OCI-LY1 (cell line): ENCODE measurements at regions not wholly inside any gene's neighbourhood (a gene's known extent, or its start where the extent isn't known, plus 50 kb on each side); places are given as distances from the start of the nearest gene placed in this dataset.
"Not testable (repeated sequence)": the region's sequence is repeated elsewhere in the genome, so short reads cannot be mapped to it uniquely, and the experiment has no call there.

ENCODE experiments used
- H2AFZ ChIP-seq: fragments of 200-600 bp; sonication (generic), shearing (Covaris generic); 2 replicates; pipeline ENCODE4 v1.6.0; 2014; ENCODE audit warnings: antibody characterized with exemption, mild to moderate bottlenecking, low read length
- H3F3A ChIP-seq: fragments of 200-600 bp; sonication (generic), shearing (Covaris generic); 2 replicates; pipeline ENCODE4 v1.6.0; 2014; ENCODE audit warnings: mild to moderate bottlenecking, antibody characterized with exemption, low read length, moderate library complexity; ENCODE audit not compliant: insufficient read depth
- H3K27ac ChIP-seq: fragments of 200-600 bp; sonication (generic); 2 replicates; pipeline ENCODE4 v1.5.1; 2014; ENCODE audit warnings: low read length, mixed run types, mild to moderate bottlenecking, low read depth; ENCODE audit not compliant: poor library complexity, severe bottlenecking
- H3K27me3 ChIP-seq: fragments of 200-600 bp; sonication (generic); 2 replicates; pipeline ENCODE4 v1.6.0; 2014; ENCODE audit warnings: antibody characterized with exemption, mild to moderate bottlenecking, low read length, moderate library complexity; ENCODE audit not compliant: insufficient read depth
- H3K36me3 ChIP-seq: fragments of 200-600 bp; sonication (generic); 2 replicates; pipeline ENCODE4 v1.6.1; 2014; ENCODE audit warnings: mild to moderate bottlenecking, antibody characterized with exemption, low read length, moderate library complexity, mixed read lengths; ENCODE audit not compliant: insufficient read depth
- H3K4me1 ChIP-seq: fragments of 200-600 bp; sonication (generic); 2 replicates; pipeline ENCODE4 v1.5.1; 2014; ENCODE audit warnings: mild to moderate bottlenecking, low read length, moderate library complexity; ENCODE audit not compliant: insufficient read depth, severe bottlenecking
- H3K4me2 ChIP-seq: fragments of 200-600 bp; sonication (generic), shearing (Covaris generic); 2 replicates; pipeline ENCODE4 v1.6.1; 2014; ENCODE audit warnings: low read length
- H3K4me3 ChIP-seq: fragments of 200-600 bp; sonication (generic); 2 replicates; pipeline ENCODE4 v1.5.1; 2014; ENCODE audit warnings: low read length, low read depth, mild to moderate bottlenecking, mixed read lengths; ENCODE audit not compliant: poor library complexity, severe bottlenecking
- H3K79me2 ChIP-seq: fragments of 200-600 bp; shearing (Covaris generic); 2 replicates; pipeline ENCODE4 v1.6.1; 2016; ENCODE audit warnings: mixed run types, low read length, mixed read lengths; ENCODE audit not compliant: insufficient read depth
- H3K9ac ChIP-seq: fragments of 200-600 bp; sonication (generic), shearing (Covaris generic); 2 replicates; pipeline ENCODE4 v1.6.1; 2014; ENCODE audit warnings: mild to moderate bottlenecking, low read length, mixed read lengths
- H3K9me2 ChIP-seq: fragments of 200-600 bp; sonication (generic), shearing (Covaris generic); 2 replicates; pipeline ENCODE4 v1.6.1; 2014; ENCODE audit warnings: low read depth, mild to moderate bottlenecking, low read length, mixed read lengths
- H3K9me3 ChIP-seq: fragments of 200-600 bp; shearing (Covaris generic); 2 replicates; pipeline ENCODE4 v1.6.1; 2014; ENCODE audit warnings: low read length, mixed read lengths
- H4K20me1 ChIP-seq: fragments of 200-600 bp; sonication (generic), shearing (Covaris generic); 2 replicates; pipeline ENCODE4 v1.6.0; 2016; ENCODE audit warnings: mild to moderate bottlenecking, low read length; ENCODE audit not compliant: insufficient read depth
- CTCF ChIP-seq: fragments of 200-600 bp; sonication (generic), shearing (Covaris generic); IDR thresholded peaks from 2 replicates; pipeline ENCODE4 v1.5.1; 2017; ENCODE audit warnings: mild to moderate bottlenecking, antibody characterized with exemption, low read length, moderate library complexity, mixed read lengths
- EZH2 ChIP-seq: fragments of 200-600 bp; sonication (generic), shearing (Covaris generic); IDR thresholded peaks from 2 replicates; pipeline ENCODE4 v1.8.0; 2017; ENCODE audit warnings: borderline replicate concordance, mixed run types, mild to moderate bottlenecking, antibody characterized with exemption, low read length, moderate library complexity, mixed read lengths

- Histone ChIP-seq H2AFZ (no peak overlapping the region), H3F3A (no peaks in the 10 kb centered on the region), H3K4me1 (no peaks in the 10 kb centered on the region), H4K20me1 (no peaks in the 10 kb centered on the region), H3K4me3 (no peak overlapping the region), H3K27me3 (no peaks in the 10 kb centered on the region), H3K36me3 (no peaks in the 10 kb centered on the region), H3K9ac (no peak overlapping the region), H3K9me2 (no peaks in the 10 kb centered on the region), H3K9me3 (no peaks in the 10 kb centered on the region), H3K79me2 (no peaks in the 10 kb centered on the region), H3K27ac (no peak overlapping the region), H3K4me2 (no peak overlapping the region)
- TF ChIP-seq CTCF (no peak), EZH2 (no peak)
These were observed 195.4 kb upstream of the ADGRL3 start for GRCh38 chr4:61004651-61005170.

GRCh38 chr4:61011051-61011450 is 189.1 kb upstream of the ADGRL3 start:
- no peak overlapping the region for H3K9ac ChIP-seq
- H3K9me2 ChIP-seq, result no peaks in the 10 kb centered on the region
- H4K20me1 ChIP-seq, result no peaks in the 10 kb centered on the region
- H3K9me3 ChIP-seq, result no peaks in the 10 kb centered on the region
- H3K27ac ChIP-seq, result no peak overlapping the region
- TF ChIP-seq CTCF, result no peak
- H3F3A ChIP-seq, result no peaks in the 10 kb centered on the region
- no peak overlapping the region for H3K4me2 ChIP-seq
- no peaks in the 10 kb centered on the region for H3K4me1 ChIP-seq
- H3K36me3 ChIP-seq, result no peaks in the 10 kb centered on the region
- H2AFZ ChIP-seq, result no peak overlapping the region
- no peaks in the 10 kb centered on the region for H3K27me3 ChIP-seq
- H3K79me2 ChIP-seq, result no peaks in the 10 kb centered on the region
- no peak overlapping the region for H3K4me3 ChIP-seq

- H3K9ac ChIP-seq, H3K27ac ChIP-seq, H3K9me3 ChIP-seq, H3K9me2 ChIP-seq, H3F3A ChIP-seq, H3K79me2 ChIP-seq, H3K4me1 ChIP-seq, H3K27me3 ChIP-seq, H3K4me2 ChIP-seq, H3K4me3 ChIP-seq, H4K20me1 ChIP-seq, H3K36me3 ChIP-seq, H2AFZ ChIP-seq: not testable (repeated sequence)
These were observed 188.2 kb upstream of the ADGRL3 start for GRCh38 chr4:61011936-61012335.

GRCh38 chr4:61024610-61025009 is 175.5 kb upstream of the ADGRL3 start:
- Histone ChIP-seq H4K20me1 (no peaks in the 10 kb centered on the region), H3K4me2 (no peak overlapping the region), H3K4me1 (no peaks in the 10 kb centered on the region), H2AFZ (no peak overlapping the region), H3K9me2 (no peaks in the 10 kb centered on the region), H3K79me2 (no peaks in the 10 kb centered on the region), H3K9ac (no peak overlapping the region), H3K4me3 (no peak overlapping the region), H3F3A (no peaks in the 10 kb centered on the region), H3K9me3 (no peaks in the 10 kb centered on the region), H3K27ac (no peak overlapping the region), H3K36me3 (no peaks in the 10 kb centered on the region), H3K27me3 (no peaks in the 10 kb centered on the region)
- no peak for TF ChIP-seq CTCF
- no peak for TF ChIP-seq EZH2
